AG20443 (cell line): ENCODE measurements at regions not wholly inside any gene's neighbourhood (a gene's known extent, or its start where the extent isn't known, plus 50 kb on each side); places are given as distances from the start of the nearest gene placed in this dataset.
"Not testable (repeated sequence)": the region's sequence is repeated elsewhere in the genome, so short reads cannot be mapped to it uniquely, and the experiment has no call there.

Experiments
- DNase-seq: peaks from one replicate; pipeline ENCODE4 v3.0.0; 2012; ENCODE audit warnings: low spot score, mixed read lengths

DNA sequence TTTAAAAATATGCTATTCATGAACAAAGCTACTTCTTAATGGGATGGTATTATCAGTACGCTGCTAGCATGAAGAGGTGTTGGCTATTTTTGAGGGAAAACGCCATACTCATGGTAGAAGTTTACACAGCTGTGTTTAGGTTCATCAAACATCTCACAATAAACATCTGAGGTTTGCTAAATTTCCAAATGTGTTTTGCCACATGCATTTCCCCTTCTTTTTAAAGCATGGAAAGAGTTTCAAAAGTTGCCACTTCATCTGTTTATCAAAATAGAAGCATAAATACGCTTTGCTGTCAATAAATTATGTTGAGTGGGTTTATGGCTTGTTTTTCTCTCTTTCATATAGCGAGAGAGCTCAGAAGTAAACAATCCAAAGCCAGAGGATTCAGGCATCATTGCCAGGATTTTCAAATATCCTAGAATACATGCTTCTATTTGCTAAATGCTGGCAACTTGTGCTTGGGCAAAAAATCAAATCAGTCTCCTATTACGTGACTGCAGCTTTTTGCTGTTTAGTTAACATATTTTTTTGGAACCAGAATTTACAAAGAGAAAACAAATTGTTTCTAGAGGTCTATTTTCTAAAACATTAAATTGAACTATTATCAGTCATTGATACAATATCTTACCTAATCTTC is 1919.9 kb upstream of the LRRTM1 start:
- DNase-seq = no peak

DNA sequence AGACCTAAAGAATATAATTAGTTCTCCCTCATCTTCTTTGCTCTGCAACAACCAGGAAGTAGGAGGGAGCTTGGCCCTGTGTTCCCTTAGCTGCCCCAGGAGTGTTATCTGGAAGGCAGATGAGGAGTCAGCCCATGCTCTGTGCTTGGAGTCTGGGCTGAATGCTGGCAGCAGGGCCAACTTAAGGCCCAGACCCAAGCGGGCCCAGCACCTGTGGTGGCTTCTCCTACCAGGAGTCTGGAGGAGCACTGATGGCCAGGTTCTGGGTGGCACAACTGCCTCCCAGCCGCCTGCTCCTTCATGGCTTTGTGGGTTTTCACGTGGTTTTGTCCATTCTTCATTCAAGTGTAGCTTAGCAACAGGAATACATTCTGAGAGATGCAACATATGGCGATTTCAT is 1910.7 kb upstream of the LRRTM1 start:
- no peak for DNase-seq

DNA sequence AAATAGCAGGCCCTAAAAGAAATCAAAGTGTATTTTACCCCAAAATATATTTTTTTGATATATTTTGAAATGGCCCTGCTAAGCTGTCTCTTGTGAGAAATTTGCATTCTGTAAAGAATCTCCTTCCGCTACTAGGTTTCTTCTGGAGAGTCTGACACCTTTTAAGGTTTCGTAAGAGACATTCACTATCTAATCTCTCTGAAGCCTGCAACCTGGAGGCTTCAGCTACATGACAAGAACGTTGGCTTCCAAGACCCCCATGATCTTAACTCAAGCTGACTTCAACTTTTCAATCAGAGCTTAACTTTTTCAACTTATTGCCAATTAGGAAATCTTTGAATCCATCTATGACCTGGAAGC is 1894.9 kb upstream of the LRRTM1 start:
- DNase-seq = no peak

DNA sequence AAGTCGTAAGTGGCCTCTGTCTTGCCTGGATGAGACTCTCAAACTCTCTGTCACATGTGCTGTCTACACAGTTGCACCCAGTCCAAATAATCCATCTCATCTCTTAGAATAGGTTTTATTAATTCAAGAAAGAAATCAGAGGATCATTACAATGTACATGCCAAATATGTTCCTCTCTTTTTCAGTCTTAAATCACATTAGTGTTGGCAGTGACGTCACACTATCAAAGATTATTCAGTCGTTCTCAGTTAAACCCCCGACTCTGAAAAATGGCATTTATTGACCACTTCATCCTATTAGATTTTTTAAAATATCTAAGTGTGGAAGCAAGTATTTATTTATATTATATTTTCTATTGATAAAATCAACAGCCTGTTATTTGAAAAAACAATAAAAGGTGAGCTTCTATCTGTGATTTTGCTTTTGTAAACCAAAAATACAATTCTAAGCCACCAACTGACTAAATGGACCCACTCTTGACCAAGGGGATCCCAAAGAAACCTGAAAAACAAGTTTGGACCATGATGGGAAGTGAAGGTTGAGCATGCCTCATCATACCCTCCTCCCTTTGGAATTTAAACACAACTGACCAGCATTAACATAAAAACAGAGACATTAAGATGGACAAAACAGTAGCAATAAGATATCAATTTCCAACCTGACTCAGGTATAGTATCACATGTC is 1894.4 kb upstream of the LRRTM1 start:
- no peak for DNase-seq

DNA sequence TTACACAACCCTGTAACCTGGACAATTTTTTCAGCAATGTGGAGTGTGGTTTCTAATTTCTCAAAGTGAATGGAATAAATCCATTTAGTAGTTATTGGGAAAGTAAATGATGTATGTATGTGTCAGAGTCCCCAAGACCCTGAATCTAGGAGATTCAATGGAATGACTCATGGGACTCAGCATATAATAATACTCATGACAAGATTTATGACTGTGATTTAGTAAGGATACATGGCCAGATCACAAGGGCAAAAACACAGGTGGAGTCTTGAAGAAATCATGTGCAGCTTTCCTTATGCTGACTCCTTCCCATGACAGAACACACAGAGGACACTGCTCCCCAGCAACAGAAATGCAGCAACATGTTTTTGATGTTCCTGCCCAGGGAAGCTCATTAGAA is 1877.7 kb upstream of the LRRTM1 start:
- no peak for DNase-seq

DNA sequence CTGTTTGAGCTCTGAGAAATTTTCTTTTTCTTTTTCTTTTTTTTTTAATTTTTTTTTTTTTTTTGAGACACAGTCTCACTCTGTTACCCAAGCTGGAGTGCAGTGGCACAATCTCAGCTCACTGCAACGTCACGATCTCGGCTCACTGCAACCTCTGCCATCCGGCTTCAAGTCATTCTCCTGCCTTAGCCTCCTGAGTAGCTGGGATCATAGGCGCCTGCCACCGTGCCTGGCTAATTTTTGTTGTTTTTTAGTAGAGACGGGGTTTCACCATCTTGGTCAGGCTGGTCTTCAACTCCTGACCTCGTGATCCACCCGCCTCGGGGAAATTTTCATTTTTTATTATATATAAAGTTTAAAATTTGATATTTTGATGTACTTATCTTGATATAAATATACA is 1870.7 kb upstream of the LRRTM1 start:
- not testable (repeated sequence) for DNase-seq

DNA sequence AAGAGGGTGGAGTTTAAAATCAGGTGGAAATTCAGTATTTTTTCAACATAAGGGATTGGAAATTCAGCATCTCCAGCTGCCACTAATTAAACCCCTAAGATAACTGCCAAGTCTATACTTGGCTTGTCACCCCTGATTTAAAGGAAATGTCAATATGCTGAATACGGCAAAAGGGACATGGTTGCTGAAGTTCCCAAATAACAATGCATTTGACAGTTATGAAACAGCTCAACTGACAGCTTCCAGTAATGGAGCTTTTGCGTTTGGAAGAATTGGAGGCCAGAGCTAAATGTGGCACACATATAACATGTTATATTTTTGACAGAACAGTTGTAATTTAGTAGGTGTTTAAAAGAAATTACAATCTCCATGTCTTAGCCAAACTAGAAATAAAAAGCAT is 1867.9 kb upstream of the LRRTM1 start:
- no peak for DNase-seq

DNA sequence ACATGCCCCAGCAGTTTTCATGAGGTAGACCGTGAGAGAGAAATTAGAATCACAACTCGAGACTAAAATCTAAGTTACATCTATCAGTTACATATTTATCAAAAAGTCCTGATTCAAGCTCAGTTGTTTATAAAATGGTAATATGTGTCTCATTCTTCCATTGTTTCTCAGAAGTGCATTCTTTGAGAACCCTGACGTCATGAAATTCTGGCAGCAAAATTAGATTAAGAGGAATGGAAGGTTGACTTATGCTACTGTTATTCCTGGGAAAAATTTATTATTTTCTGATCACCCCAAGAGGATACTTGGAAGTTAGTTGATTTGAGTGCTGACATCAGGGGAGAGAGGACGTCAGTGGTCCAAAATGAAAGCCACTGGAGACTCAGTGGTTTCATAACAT is 1864.8 kb upstream of the LRRTM1 start:
- DNase-seq = no peak

DNA sequence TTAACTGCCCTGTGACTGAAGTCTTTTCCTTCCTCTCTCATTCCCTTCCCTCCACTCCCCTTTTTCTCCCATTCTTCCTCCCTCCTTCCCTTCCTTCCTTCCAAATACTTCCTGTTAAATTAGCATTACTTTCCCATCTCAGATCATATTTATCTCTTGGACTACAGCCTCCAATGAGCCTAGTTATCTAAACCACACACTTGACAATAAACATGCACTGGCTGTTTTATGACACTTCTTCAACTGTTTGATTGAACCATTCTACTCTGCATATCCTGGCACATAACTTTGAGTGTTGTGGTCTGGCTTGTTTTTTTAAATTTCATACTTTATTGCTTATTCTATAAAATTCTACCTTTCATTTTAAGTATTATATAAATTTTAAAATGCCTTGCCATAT is 1860.8 kb upstream of the LRRTM1 start:
- DNase-seq = no peak

DNA sequence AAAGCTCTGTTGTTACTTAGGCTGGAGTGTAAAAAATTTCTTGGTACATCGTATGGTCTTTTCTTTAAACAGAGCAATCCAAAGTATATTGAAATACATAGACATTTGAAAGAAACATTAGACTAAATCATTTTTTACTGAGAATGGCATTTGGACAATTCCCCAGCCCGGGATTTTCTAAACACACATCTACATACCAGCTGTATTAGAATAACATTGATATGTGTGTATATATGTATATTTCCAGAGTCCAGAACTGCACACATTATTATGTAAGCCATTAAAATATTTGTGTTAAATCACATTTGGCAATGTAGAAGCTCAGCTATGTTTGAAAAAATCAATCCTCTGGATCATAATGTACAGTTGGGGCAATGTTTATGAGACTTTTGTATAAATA is 1853.6 kb upstream of the LRRTM1 start:
- DNase-seq = no peak

DNA sequence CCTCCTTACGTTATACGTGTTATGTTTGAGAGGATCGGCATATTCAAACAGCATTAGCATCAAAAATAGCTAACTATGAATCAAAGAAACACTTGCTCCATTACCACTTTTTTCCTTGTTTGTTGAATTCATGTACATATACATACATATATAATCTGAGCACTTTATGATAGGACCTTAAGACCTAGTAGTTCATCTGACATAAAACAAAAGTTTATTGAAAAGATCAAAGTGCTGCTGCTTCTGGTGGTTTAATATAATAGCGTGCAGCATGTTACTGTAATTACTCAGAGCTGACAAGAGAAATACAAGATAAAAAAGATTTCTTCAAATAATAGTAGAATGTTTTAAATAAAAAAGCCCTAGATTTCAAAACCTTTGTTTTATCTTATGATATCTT is 1850.9 kb upstream of the LRRTM1 start:
- DNase-seq = no peak

DNA sequence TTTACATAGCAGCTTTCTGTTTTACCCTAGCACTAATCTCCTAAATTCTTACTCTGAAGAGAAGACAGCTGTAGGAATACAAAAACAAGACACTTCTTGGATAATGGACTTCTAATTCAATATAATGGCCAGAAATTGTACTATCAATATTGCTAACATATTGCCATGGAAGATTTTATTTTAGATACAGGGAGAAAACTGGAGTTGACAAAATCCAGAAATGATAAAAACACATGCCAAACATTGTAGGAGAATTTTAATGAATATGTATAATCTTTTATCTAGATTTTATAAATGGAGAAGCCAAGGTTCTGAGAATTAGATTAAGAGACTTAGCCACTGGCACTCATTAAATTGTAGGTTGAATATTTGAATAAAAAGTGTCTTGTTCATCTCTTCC is 1838.8 kb upstream of the LRRTM1 start:
- DNase-seq = no peak

DNA sequence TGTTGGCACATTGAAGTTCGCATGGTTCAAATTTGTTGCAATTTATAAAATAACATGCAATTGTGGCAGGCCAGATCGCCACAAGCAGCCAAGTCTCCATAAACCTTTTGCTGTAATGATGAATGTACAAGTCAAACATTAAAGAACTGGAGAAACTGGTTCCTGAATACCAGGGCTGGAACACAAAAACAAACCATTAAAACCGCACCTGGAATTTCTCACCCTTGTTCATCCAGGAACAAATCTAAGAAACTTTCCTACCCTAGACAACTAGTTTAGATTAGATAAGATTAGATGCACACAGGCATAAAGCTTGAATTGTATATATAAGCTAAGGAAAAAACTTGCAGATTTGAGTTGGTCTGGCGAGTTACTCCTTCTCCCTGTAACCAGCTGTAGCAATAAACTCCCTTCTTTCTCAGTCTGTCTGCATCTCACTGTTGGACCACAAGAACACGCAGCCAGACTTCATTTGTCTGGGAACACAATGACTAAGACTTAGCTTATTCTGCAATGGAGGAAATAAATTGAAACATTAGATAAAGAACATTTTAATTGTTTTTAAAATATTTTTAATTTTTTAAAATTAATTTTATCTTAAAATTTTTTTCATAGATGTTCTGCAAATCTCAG is 1835.5 kb upstream of the LRRTM1 start:
- DNase-seq = no peak

DNA sequence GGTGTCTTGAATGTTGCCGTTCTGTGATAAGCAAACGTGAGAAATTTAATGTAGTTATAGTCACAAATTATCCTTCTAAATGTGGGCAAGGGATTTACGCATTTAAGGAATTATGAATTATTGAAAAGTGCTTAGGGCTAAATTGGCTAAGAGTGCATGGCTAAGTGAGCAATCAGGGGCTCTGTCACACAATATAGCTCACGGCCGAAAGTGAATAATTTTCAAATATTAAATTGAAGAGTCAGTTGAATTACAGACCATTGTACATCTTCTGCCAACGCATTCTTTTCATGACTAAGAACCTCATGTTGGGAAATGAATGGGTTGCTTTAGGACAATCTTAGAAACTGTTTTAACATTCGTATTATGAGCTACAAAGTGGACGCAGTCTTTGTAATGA is 1832.9 kb upstream of the LRRTM1 start:
- no peak for DNase-seq

DNA sequence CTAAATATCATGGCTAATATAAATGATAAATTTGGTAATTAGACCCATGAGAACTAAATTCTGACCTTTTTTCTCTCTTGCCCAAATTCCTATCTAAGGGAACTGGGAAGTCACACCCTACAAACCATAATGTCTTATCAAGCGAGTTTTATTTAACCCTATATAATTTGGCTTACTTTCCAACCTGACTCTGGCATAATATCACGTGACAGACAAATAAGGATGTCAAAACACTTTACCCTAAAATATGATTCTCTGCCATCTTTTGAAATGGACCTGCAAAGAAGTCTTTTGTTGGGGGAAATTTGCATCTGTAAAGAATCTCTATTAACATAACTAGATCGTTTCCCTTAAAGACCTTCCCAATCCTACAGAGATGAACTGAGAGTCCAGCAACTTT is 1823.5 kb upstream of the LRRTM1 start:
- no peak for DNase-seq

DNA sequence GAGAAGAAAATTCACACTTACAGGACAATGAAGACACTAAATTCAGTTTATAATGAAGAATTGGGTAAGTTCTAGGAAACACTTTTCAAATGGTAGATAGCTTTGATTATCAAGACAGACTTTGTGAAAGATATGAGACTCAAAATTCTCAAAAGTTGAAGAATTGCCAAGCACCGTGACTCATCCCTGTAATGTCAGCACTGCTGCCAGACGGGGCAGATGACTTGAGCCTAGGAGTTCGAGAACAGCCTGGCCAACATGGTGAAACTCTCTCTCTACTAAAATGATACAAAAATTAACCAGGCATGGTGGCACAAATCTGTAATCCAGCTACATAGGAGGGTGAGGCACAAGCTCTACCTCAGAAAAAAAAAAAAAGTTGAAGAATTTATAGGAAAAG is 1820.1 kb upstream of the LRRTM1 start:
- no peak for DNase-seq

DNA sequence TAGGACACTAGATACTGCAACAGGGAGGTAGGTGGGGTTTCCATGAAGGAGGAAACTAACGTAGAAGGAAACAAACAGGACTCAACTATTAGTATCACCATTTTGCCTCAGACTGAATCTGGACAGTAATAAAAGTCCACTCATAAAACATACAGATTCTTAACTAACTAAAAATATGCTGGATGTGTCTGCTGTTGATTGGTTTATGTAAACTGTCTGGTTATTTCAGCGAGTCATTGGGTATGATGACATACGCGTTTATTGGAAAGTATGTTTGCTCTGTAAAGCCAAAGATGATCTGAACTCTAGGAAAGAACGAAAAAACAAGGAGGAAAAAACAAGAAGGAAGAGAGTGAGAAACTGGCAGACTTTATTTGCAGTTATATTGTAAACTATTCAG is 1816.1 kb upstream of the LRRTM1 start:
- no peak for DNase-seq

DNA sequence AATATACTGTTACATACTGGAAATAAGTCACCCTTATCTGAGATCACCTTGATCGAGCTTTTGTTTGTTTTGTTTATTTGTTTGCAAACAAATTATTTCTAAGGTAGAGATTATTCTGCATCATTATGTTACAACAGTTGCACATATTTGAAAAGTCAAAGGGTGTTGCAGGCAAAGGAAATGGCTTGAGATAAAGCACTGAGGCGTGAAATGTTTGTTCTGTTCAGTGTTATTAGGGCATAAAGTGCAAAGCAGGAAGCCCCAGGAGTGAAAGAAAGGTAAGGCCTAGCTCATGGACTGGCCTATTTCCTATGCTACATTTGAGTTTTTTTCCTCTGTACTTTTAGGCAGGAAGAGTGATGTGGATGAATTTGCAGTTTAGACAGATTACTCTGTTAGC is 1815.6 kb upstream of the LRRTM1 start:
- no peak for DNase-seq

DNA sequence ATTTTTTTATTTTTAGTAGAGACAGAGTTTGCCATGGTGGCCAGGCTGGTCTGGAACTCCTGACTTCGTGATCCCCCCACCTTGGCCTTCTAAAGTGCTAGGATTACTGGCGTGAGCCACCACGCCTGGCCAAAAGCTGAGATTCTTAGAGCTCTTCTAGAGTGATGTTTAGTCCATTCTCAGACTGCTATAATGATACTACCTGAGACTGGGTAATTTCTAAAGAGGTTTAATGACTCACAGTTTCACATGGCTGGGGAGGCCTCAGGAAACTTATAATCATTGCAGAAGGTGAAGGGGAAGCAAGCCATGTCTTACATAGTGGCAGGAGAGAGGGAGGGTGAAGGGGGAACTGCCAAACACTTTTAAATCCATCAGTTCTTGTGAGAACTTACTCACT is 1804.9 kb upstream of the LRRTM1 start:
- DNase-seq = no peak

DNA sequence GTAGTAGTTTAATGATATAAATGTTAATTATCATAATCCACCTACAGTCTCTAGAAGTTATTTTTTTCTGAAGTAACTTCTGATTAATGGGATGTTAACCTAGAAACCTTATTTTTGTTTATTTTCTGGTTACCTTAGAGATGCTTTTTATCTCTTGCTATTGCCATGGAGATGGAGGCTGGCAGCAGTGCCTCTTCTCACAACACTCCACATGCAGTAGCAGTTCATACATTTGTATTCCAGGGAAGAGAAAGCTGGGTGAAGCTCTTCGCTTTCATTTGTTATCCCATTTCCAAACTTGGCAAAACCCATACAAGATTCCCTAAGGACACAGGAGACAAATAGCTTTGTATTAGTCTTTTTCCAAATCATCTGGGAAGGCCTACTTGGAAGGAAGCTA is 1794.1 kb upstream of the LRRTM1 start:
- no peak for DNase-seq

DNA sequence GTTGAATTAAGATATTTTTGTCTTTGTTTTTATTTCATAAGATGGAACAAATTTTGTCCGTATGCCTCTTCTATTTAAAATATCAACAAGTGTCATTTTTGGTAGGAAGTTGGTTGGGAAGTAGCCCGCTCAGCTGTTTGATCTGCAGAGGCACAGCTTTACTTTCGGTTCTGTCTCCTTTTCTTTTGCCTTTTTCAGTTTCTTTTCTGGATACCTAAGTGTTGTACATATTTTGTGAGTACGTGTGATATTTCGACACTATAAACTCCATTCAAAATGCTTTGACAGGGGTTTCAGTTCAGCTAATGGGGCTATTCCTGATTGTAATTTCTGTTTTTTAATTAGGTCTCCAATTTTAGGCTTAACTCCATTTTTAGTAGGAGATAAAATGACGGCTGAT is 1785.0 kb upstream of the LRRTM1 start:
- no peak for DNase-seq

DNA sequence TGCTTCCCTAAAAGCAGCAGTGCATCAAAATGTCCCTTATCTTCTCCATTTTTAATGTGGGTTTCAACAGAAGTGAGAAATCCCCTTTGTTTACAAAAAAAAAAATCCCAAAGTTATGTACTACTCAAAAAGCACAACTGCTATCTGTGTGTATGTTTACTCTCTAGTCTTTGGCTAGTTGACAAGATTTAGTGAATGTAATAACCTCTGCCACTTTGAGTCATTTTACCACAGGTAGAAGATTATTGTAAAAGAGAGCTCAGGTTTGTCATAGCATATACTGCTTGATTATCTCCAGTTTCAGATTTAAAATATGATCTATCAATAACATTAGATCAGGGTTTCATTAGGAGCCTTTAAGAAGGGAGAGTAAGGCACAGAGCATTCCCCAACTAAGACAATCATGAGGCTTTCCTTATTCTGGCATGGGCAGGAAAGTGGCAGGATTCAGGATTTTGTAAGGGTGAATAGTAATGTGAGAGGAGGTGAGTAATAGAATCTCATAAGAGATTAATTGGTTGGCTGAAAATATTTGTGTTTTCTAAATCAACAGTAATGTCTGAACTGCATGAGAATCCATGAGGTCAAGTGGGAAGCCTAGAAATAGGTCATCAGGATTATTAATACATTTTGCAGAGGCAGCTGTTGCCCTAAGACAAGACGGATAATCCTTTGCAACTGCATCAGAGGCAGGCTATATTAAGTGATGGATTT is 1780.3 kb upstream of the LRRTM1 start:
- no peak for DNase-seq

DNA sequence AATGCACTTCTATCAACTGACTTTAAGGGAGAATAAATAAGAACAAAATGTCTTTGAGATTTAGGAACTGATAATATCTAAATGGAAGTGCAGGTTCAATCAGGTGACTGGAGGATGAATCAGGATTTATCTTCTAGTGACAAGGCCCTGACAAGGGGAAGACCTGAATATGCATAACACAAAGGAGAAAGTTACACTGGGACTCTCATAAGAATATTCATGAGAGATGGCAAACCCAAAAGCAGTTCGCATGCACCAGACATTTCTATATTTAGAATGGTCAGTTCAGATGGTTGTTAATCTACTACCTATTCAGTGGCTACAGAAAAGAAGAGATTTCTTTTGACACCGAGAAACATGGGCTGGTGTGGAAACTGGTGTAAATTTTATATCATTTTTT is 1771.3 kb upstream of the LRRTM1 start:
- DNase-seq = no peak
